Breast epithelium (tissue), 3 donors: ENCODE measurements at regions not wholly inside any gene's neighbourhood (a gene's known extent, or its start where the extent isn't known, plus 50 kb on each side); places are given as distances from the start of the nearest gene placed in this dataset.

Source experiments
- CTCF ChIP-seq, 3 donors: fragments of 450-650 bp; IDR thresholded peaks; one replicate each; pipeline ENCODE4 v1.5.1; 2016 to 2017; ENCODE audit warnings: antibody characterized with exemption in 3 of 3, mild to moderate bottlenecking in 3 of 3, moderate library complexity in 3 of 3
- POLR2A ChIP-seq: fragments of 450-650 bp; IDR thresholded peaks from one replicate; pipeline ENCODE4 v1.6.1; 2016; ENCODE audit warnings: antibody characterized with exemption, mild to moderate bottlenecking, moderate library complexity
- POLR2AphosphoS5 ChIP-seq, 3 donors: sonication (generic); formaldehyde crosslinking; IDR thresholded peaks; one replicate each; pipeline ENCODE4 v1.6.1; 2017; ENCODE audit warnings: antibody characterized with exemption in 3 of 3

GRCh38 chrX:42704454-42704853, 73.5 kb downstream of the PPP1R2C start:
- TF ChIP-seq POLR2A (no peak), CTCF (IDR thresholded peaks at IDR 0.05) (no peak), POLR2AphosphoS5 (IDR thresholded peaks at IDR 0.05) (no peak)
